ENCODE measurements at regions not wholly inside any gene's neighbourhood (a gene's known extent, or its start where the extent isn't known, plus 50 kb on each side); places are given as distances from the start of the nearest gene placed in this dataset.

DNA sequence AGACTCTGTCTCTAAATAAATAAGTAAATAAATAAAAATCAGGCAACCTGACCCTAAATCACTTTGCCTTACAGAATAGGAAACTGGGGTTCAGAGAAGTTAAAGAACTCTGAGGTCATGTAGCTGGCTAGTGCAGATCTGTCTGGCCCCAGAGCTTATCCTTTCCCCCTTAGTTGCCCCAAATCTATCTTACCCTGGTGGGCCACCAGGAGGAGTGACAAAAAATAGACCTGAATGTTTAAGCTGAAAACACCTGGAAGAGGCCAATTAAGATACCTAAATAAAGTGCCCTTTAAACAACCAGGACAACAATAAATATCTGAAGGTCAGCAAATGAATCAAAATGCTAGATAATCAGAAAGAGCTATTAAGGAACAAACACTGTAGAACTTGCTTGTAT, 59.7 kb downstream of the TEX35 start:
- Histone ChIP-seq H3K9me3 (replicated peaks; ENCODE audit: low read length) (no peaks in the 10 kb centered on the region), H3K4me3 (ENCODE audit: low read length) (no peak overlapping the region), H3K4me1 (ENCODE audit: control insufficient read depth, insufficient read depth, low read length) (no peaks in the 10 kb centered on the region), H3K9ac (ENCODE audit: low read depth, low read length) (no peak overlapping the region), H3K27me3 (ENCODE audit: control insufficient read depth, insufficient read depth, low read length) (no peaks in the 10 kb centered on the region), H3K36me3 (ENCODE audit: insufficient read depth, low read length) (no peaks in the 10 kb centered on the region), H3K4me2 (ENCODE audit: low read length) (no peak overlapping the region)

- no peaks in the 10 kb centered on the region for H3K27me3 ChIP-seq (ENCODE audit: control insufficient read depth, insufficient read depth, low read length)
- no peaks in the 10 kb centered on the region for H3K36me3 ChIP-seq (ENCODE audit: insufficient read depth, low read length)
- H3K4me3 ChIP-seq (ENCODE audit: low read length), result no peak overlapping the region
- no peak overlapping the region for H3K9ac ChIP-seq (ENCODE audit: low read depth, low read length)
- H3K9me3 ChIP-seq (replicated peaks; ENCODE audit: low read length), result no peaks in the 10 kb centered on the region
- H3K4me2 ChIP-seq (ENCODE audit: low read length), result no peak overlapping the region
- no peaks in the 10 kb centered on the region for H3K4me1 ChIP-seq (ENCODE audit: control insufficient read depth, insufficient read depth, low read length)
These were observed 60.4 kb downstream of the TEX35 start for GRCh38 chr1:178573330-178573729.

- Histone ChIP-seq H3K27me3 (ENCODE audit: control insufficient read depth, insufficient read depth, low read length) (no peaks in the 10 kb centered on the region), H3K4me3 (ENCODE audit: low read length) (no peak overlapping the region), H3K36me3 (ENCODE audit: insufficient read depth, low read length) (no peaks in the 10 kb centered on the region), H3K4me2 (ENCODE audit: low read length) (no peak overlapping the region), H3K9me3 (replicated peaks; ENCODE audit: low read length) (no peaks in the 10 kb centered on the region), H3K4me1 (ENCODE audit: control insufficient read depth, insufficient read depth, low read length) (no peaks in the 10 kb centered on the region), H3K9ac (ENCODE audit: low read depth, low read length) (no peak overlapping the region)
These were observed 61.4 kb downstream of the TEX35 start for GRCh38 chr1:178574345-178574744.

- Histone ChIP-seq H3K9me3 (replicated peaks; ENCODE audit: low read length) (no peaks in the 10 kb centered on the region), H3K4me3 (ENCODE audit: low read length) (no peak overlapping the region), H3K4me2 (ENCODE audit: low read length) (no peak overlapping the region), H3K9ac (ENCODE audit: low read depth, low read length) (no peak overlapping the region), H3K36me3 (ENCODE audit: insufficient read depth, low read length) (no peaks in the 10 kb centered on the region), H3K27me3 (ENCODE audit: control insufficient read depth, insufficient read depth, low read length) (no peaks in the 10 kb centered on the region), H3K4me1 (ENCODE audit: control insufficient read depth, insufficient read depth, low read length) (no peaks in the 10 kb centered on the region)
These were observed 62.9 kb downstream of the TEX35 start for GRCh38 chr1:178575611-178576361.

GRCh38 chr1:178576841-178577240, 63.9 kb downstream of the TEX35 start:
- H3K9me3 ChIP-seq (replicated peaks; ENCODE audit: low read length), result no peaks in the 10 kb centered on the region
- H3K4me2 ChIP-seq (ENCODE audit: low read length), result no peak overlapping the region
- no peaks in the 10 kb centered on the region for H3K36me3 ChIP-seq (ENCODE audit: insufficient read depth, low read length)
- H3K9ac ChIP-seq (ENCODE audit: low read depth, low read length), result no peak overlapping the region
- H3K27me3 ChIP-seq (ENCODE audit: control insufficient read depth, insufficient read depth, low read length), result no peaks in the 10 kb centered on the region
- H3K4me3 ChIP-seq (ENCODE audit: low read length), result no peak overlapping the region
- no peaks in the 10 kb centered on the region for H3K4me1 ChIP-seq (ENCODE audit: control insufficient read depth, insufficient read depth, low read length)

DNA sequence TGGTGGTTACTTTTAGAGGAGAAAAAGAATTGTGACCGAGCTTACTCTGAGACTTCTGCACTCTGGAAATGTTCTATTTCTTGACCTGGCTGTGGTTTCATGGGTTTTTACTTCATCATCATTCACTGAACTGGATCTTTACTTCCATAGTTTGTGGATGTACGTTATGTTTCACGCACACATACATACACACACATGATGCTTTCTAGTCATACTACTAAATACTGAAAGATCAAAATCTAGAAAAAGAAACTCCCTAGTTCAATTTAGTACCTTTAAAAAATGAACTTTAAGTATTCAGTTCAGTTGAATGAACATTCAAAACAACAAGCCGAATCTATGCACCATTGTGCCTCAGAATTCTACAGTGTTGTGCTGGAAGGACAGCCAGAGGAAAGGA, 65.0 kb downstream of the TEX35 start:
- Histone ChIP-seq H3K4me1 (ENCODE audit: control insufficient read depth, insufficient read depth, low read length) (no peaks in the 10 kb centered on the region), H3K36me3 (ENCODE audit: insufficient read depth, low read length) (no peaks in the 10 kb centered on the region), H3K4me3 (ENCODE audit: low read length) (no peak overlapping the region), H3K9ac (ENCODE audit: low read depth, low read length) (no peak overlapping the region), H3K4me2 (ENCODE audit: low read length) (no peak overlapping the region), H3K27me3 (ENCODE audit: control insufficient read depth, insufficient read depth, low read length) (no peaks in the 10 kb centered on the region), H3K9me3 (replicated peaks; ENCODE audit: low read length) (no peaks in the 10 kb centered on the region)

DNA sequence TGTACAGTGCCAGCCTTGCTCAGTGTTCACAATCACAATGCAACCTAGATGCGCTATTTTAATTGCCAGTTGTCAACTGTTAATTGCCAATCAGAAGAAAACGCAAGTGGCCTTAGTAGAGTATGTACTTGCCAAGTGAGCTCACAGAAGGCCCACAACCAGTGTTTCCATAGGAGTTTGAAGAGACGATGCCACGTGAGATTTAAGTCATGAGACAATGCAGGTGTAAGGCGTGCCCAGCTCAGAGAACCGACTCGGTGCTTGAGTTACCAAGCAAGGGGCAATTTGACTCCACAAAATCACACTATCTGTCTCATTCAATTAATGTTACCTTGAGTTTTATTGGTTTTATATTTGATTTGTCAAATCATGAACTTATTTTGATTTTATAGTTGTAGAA, 65.6 kb downstream of the TEX35 start:
- no peaks in the 10 kb centered on the region for H3K4me1 ChIP-seq (ENCODE audit: control insufficient read depth, insufficient read depth, low read length)
- H3K4me3 ChIP-seq (ENCODE audit: low read length), result no peak overlapping the region
- H3K9ac ChIP-seq (ENCODE audit: low read depth, low read length), result no peak overlapping the region
- no peaks in the 10 kb centered on the region for H3K9me3 ChIP-seq (replicated peaks; ENCODE audit: low read length)
- H3K36me3 ChIP-seq (ENCODE audit: insufficient read depth, low read length), result no peaks in the 10 kb centered on the region
- no peaks in the 10 kb centered on the region for H3K27me3 ChIP-seq (ENCODE audit: control insufficient read depth, insufficient read depth, low read length)
- no peak overlapping the region for H3K4me2 ChIP-seq (ENCODE audit: low read length)

- Histone ChIP-seq H3K9me3 (replicated peaks; ENCODE audit: low read length) (no peaks in the 10 kb centered on the region), H3K9ac (ENCODE audit: low read depth, low read length) (no peak overlapping the region), H3K4me1 (ENCODE audit: control insufficient read depth, insufficient read depth, low read length) (no peaks in the 10 kb centered on the region), H3K4me3 (ENCODE audit: low read length) (no peak overlapping the region), H3K4me2 (ENCODE audit: low read length) (no peak overlapping the region), H3K27me3 (ENCODE audit: control insufficient read depth, insufficient read depth, low read length) (no peaks in the 10 kb centered on the region), H3K36me3 (ENCODE audit: insufficient read depth, low read length) (no peaks in the 10 kb centered on the region)
These were observed 66.2 kb downstream of the TEX35 start for GRCh38 chr1:178579095-178579494.

- no peaks in the 10 kb centered on the region for H3K9me3 ChIP-seq (replicated peaks; ENCODE audit: low read length)
- no peaks in the 10 kb centered on the region for H3K36me3 ChIP-seq (ENCODE audit: insufficient read depth, low read length)
- no peak overlapping the region for H3K4me3 ChIP-seq (ENCODE audit: low read length)
- no peak overlapping the region for H3K9ac ChIP-seq (ENCODE audit: low read depth, low read length)
- H3K4me1 ChIP-seq (ENCODE audit: control insufficient read depth, insufficient read depth, low read length), result no peaks in the 10 kb centered on the region
- H3K27me3 ChIP-seq (ENCODE audit: control insufficient read depth, insufficient read depth, low read length), result no peaks in the 10 kb centered on the region
- H3K4me2 ChIP-seq (ENCODE audit: low read length), result no peak overlapping the region
These were observed 66.7 kb downstream of the TEX35 start for GRCh38 chr1:178579562-178579961.

DNA sequence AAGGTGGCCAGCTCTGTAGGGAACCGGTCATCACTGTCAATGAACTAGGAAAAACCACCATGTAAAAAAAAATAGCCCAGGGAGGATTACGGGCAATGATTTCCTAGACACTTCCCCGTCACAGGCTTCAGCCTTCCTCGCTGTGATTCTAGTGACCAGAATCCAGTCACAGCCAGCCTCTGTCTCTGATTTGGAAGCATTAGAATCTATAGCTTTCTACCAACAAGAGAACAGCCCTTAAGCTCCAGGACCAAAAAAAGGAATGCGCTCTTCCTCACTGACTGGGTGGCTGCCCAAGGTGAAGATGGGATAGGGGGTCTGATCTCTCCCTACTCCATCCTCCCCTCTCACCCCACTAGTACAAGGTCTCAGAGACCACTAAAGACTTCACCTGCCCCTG, 67.2 kb downstream of the TEX35 start:
- H3K4me2 ChIP-seq (ENCODE audit: low read length), result no peak overlapping the region
- no peak overlapping the region for H3K9ac ChIP-seq (ENCODE audit: low read depth, low read length)
- H3K9me3 ChIP-seq (replicated peaks; ENCODE audit: low read length), result no peaks in the 10 kb centered on the region
- no peak overlapping the region for H3K4me3 ChIP-seq (ENCODE audit: low read length)
- no peaks in the 10 kb centered on the region for H3K4me1 ChIP-seq (ENCODE audit: control insufficient read depth, insufficient read depth, low read length)
- H3K36me3 ChIP-seq (ENCODE audit: insufficient read depth, low read length), result no peaks in the 10 kb centered on the region
- H3K27me3 ChIP-seq (ENCODE audit: control insufficient read depth, insufficient read depth, low read length), result no peaks in the 10 kb centered on the region

DNA sequence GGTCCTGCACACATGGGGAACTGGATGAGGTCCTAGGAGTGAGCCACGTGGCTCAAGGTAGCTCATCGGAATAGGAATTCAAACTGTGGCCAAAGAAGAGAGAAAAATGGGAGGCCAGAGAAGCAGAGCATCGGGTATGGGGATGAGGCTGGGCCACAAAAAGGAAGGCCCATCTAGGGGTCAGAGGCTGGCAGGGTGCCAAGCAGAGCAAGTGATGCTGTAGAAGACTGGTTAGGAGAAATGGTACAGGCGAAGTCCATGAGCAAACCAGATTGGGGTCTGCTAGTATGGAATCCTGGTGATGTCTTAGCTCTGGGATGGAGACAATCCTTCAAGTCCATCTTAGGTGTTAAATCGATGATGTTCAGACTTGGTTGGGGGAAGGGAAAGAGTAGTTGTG, 68.0 kb downstream of the TEX35 start:
- no peaks in the 10 kb centered on the region for H3K36me3 ChIP-seq (ENCODE audit: insufficient read depth, low read length)
- no peaks in the 10 kb centered on the region for H3K9me3 ChIP-seq (replicated peaks; ENCODE audit: low read length)
- no peak overlapping the region for H3K4me2 ChIP-seq (ENCODE audit: low read length)
- no peak overlapping the region for H3K9ac ChIP-seq (ENCODE audit: low read depth, low read length)
- no peak overlapping the region for H3K4me3 ChIP-seq (ENCODE audit: low read length)
- no peaks in the 10 kb centered on the region for H3K27me3 ChIP-seq (ENCODE audit: control insufficient read depth, insufficient read depth, low read length)
- no peaks in the 10 kb centered on the region for H3K4me1 ChIP-seq (ENCODE audit: control insufficient read depth, insufficient read depth, low read length)

Measured in skeletal muscle satellite cell (primary cell).